ENCODE measurements at regions not wholly inside any gene's neighbourhood (a gene's known extent, or its start where the extent isn't known, plus 50 kb on each side); places are given as distances from the start of the nearest gene placed in this dataset.

DNA sequence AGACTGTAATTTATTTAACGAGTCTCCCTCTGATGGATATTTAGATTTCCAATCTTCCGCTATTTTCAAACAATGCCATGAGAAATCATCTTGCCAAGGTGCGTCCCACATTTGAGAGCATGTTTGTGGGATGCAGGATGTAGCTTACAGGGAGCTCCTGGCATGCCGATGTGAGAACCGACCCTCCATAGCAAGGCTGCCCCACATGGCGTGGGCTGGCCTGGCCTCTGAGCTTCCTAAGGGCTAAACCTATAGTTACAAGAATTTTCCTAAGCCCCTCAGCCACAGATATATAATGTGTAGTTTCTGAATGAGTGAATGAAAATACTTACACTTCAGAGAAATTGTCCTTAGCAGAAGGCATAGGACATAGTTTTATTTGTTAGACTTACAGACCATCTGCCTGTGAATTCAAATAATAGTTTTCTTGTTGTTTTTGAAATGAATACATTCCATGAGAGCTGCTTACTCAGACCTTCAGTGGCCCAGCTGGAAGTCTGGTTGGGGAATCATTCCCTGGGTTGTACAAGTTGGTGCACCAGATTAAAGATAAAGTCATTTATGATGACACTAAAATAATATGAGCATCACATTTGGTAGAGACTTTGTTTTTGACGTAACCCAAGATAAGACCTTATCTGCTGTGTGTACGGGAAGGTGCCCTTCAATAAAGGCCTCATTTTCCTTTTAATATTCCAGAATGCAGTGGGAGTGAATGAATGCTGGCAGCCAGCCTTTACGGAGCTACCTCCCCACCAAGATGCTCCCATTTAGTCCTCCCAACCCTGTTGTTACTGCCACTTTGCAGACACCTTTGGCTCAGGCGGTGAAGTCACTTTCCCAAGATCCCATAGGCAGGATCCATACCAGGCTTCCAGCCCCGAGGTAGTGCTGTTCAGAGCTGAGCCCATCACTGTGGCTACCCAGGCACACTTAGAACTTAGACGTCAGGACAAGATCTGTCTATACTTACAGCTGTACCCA, 107.1 kb downstream of the GLI2 start:
- no peak overlapping the region for H3K4me3 ChIP-seq (ENCODE audit: low read depth, low read length)
- no peak for DNase-seq (ENCODE audit: low read depth)
- TF ChIP-seq, protein P1, sequence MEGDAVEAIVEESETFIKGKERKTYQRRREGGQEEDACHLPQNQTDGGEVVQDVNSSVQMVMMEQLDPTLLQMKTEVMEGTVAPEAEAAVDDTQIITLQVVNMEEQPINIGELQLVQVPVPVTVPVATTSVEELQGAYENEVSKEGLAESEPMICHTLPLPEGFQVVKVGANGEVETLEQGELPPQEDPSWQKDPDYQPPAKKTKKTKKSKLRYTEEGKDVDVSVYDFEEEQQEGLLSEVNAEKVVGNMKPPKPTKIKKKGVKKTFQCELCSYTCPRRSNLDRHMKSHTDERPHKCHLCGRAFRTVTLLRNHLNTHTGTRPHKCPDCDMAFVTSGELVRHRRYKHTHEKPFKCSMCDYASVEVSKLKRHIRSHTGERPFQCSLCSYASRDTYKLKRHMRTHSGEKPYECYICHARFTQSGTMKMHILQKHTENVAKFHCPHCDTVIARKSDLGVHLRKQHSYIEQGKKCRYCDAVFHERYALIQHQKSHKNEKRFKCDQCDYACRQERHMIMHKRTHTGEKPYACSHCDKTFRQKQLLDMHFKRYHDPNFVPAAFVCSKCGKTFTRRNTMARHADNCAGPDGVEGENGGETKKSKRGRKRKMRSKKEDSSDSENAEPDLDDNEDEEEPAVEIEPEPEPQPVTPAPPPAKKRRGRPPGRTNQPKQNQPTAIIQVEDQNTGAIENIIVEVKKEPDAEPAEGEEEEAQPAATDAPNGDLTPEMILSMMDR (IDR thresholded peaks at IDR 0.05; ENCODE audit: control insufficient read depth, extremely low read depth, insufficient read depth) = no peak

DNA sequence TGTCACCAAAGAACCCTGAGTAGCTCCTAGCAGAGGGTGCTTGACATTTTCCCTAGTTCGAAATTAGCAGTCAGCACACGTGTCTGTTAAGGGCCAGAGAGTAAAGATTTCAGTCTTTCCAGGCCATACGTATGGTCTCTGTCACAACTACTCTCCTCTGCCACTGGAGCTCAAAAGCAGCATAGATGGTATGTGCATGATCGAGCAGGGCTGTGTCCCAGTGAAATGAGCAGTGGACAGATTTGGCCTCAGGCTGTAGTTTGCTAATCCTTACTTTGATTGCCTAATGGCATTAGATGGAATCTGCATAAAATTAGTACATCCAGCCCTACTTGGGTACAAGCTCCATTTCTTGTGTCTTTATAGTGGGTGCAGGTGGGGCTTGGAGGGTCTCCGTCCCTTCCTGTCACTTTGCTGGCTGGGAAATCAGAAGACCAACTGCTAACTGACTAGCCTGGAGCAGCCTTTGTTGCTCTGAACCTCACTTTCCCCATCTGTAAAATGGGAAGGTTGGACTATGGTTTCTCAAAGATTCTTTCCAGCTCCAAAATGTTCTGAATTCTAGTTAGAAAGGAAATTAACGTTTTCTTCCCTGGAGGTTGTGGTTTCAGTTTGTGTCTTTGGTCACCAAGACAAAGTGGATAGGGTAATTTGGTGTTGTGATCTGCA, 108.5 kb downstream of the GLI2 start:
- TF ChIP-seq, protein P1 (IDR thresholded peaks at IDR 0.05; ENCODE audit: control insufficient read depth, extremely low read depth, insufficient read depth) = no peak
- no peak for DNase-seq (ENCODE audit: low read depth)
- no peak overlapping the region for H3K4me3 ChIP-seq (ENCODE audit: low read depth, low read length)

DNA sequence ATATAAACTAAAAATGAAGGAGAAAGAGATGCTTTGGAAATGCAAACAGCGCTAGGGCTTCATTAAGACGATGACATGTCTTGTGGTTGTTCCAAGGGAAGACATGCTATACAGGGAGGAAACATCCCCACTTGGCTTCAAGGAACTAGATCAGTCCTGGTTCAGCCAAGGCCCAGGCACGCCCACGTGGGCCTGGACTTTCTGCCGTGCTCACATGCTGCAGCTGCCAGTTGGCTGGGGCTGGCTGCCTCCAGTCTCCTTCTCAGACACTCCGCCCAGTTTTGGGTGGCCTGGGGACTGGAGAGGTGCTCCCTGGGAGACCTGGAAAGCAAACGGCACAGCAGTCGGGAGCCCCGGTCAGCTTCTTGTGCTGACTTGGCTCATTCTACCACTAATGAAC, 109.6 kb downstream of the GLI2 start:
- TF ChIP-seq, protein P1 (IDR thresholded peaks at IDR 0.05; ENCODE audit: control insufficient read depth, extremely low read depth, insufficient read depth) = no peak
- no peak for DNase-seq (ENCODE audit: low read depth)
- no peak overlapping the region for H3K4me3 ChIP-seq (ENCODE audit: low read depth, low read length)

DNA sequence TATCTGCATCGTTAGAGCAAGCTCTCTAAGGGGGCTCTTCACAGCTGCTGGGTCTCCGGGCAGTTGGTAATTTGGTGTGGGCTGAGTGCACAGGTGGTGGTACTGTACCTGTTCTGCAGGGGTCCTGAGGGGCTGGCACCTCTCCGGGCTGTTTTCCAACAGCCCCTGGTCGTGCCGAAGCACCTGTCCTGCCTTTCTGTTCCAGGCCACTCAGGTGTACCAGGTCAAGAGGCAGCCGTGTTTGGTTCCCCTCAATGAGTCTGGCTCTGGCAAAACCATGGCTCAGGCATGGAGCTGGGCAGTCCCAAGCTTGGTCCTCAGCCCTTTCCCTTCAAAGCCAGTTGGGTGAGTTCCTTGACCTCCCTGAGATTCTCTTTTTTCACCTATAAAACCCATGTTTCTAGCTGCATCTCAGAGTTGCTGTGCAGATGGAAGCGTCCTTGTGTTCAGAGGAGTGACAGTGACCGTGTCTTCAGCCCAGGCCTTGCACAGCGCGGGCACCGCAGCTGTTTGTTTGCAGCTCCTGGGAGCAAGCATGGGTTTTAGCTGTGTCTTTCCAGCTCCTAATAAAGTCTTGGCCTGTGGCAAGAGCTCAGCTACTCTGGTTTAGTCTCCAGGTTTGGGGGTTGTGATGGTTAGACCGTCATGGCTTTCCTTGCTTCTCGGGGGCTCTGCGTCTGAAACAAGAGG, 110.9 kb downstream of the GLI2 start:
- TF ChIP-seq, protein P1 (IDR thresholded peaks at IDR 0.05; ENCODE audit: control insufficient read depth, extremely low read depth, insufficient read depth) = no peak
- DNase-seq (ENCODE audit: low read depth) = no peak
- H3K4me3 ChIP-seq (ENCODE audit: low read depth, low read length) = no peak overlapping the region

DNA sequence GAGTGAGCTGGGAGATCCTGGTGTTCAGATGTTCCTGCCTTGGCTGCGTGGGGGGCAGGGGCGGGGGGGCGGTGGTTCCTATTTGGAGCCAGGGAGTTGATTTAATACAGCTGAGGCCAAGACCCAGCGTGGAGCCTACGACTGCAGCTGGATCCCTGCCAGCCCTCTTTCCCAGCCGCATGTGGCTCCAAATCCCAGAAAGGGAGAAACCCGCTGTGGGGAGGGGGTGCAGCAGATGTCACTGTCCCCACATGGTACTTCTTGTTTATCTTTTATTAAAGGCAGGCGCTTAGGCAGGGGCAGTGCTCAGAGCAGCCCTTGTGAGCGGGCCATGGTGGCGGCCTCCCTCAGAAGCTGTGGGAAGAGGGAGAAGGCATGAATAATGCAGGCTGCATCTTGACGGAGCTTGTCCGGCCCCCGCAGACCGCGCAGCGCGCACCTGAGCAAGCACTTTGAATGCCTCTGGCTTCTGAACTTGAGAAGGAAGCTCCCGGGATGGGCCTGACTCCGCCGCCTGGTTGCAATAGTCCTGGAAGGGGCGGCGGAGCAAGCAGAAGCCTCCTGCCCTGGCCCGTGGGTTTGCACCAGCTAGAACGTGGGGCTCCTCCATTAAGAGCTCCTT, 112.1 kb downstream of the GLI2 start:
- H3K4me3 ChIP-seq (ENCODE audit: low read depth, low read length) = no peak overlapping the region
- TF ChIP-seq, protein P1 (IDR thresholded peaks at IDR 0.05; ENCODE audit: control insufficient read depth, extremely low read depth, insufficient read depth) = no peak
- DNase-seq (ENCODE audit: low read depth) = no peak

DNA sequence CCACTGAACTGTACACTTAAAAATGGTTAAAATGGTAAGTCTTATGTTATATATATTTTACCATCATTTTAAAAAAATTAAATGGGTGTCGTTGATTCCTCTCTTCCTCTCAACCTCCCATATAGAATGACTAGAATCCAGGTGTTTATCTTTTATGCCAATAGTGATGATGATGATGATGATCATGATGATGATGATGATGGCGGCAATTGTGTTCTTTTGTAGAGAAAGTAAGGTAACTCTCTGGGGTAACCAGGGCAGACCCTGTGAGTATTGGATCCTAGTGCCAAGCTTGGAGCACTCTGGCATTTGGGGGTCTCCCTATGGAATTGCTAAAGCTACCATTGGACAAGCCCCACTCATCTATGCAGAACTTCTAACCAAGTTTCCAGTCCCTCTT, 113.6 kb downstream of the GLI2 start:
- no peak overlapping the region for H3K4me3 ChIP-seq (ENCODE audit: low read depth, low read length)
- TF ChIP-seq, protein P1 (IDR thresholded peaks at IDR 0.05; ENCODE audit: control insufficient read depth, extremely low read depth, insufficient read depth) = no peak

More for the DNA sequence above, 113.6 kb downstream of the GLI2 start:
- no peak for DNase-seq (ENCODE audit: low read depth)

Data from LNCaP clone FGC (cell line).